ENCODE measurements at regions not wholly inside any gene's neighbourhood (a gene's known extent, or its start where the extent isn't known, plus 50 kb on each side); places are given as distances from the start of the nearest gene placed in this dataset.

GRCh38 chr2:221070106-221070505 lies 502.0 kb downstream of the EPHA4 start:
- TF ChIP-seq NFRKB (IDR thresholded peaks at IDR 0.05) (no peak), ARNT (IDR thresholded peaks at IDR 0.05) (no peak), ELF4 (IDR thresholded peaks at IDR 0.05) (no peak), SUZ12 (IDR thresholded peaks at IDR 0.05) (no peak), FOXA1 (IDR thresholded peaks at IDR 0.05) (no peak), SP1 (IDR thresholded peaks at IDR 0.05) (no peak), CTBP1 (IDR thresholded peaks at IDR 0.05; ENCODE audit: borderline replicate concordance) (no peak), FOXM1 (IDR thresholded peaks at IDR 0.05; ENCODE audit: borderline replicate concordance) (no peak)

All from HEK293T (cell line).